ENCODE measurements at regions not wholly inside any gene's neighbourhood (a gene's known extent, or its start where the extent isn't known, plus 50 kb on each side); places are given as distances from the start of the nearest gene placed in this dataset.

- H3K4me3 Mint-ChIP-seq (ENCODE audit: unreplicated experiment): no peak overlapping the region
- H3K4me1 Mint-ChIP-seq (ENCODE audit: low read depth, unreplicated experiment): peaks cover 5% of the 10 kb centered on the region
- no peak overlapping the region for H3K27ac Mint-ChIP-seq (ENCODE audit: unreplicated experiment)
- no peaks in the 10 kb centered on the region for H4K20me1 ChIP-seq (ENCODE audit: insufficient read depth, low read length)
- no peak overlapping the region for H3K9ac ChIP-seq (ENCODE audit: low read length)
- H3K27me3 ChIP-seq (ENCODE audit: insufficient read depth, low read length): no peaks in the 10 kb centered on the region
- no peaks in the 10 kb centered on the region for H3K36me3 ChIP-seq (ENCODE audit: insufficient read depth, low read length)
- no peak for FAIRE-seq
- H3K27ac ChIP-seq (ENCODE audit: low read depth, low read length): no peak overlapping the region
- H3K4me2 ChIP-seq (ENCODE audit: low read length): no peak overlapping the region
- H3K79me2 ChIP-seq (ENCODE audit: insufficient read depth, low read length): no peaks in the 10 kb centered on the region
- H3K4me3 ChIP-seq (ENCODE audit: insufficient read depth, low read depth, low read length): no peak overlapping the region
- no peaks in the 10 kb centered on the region for H3K9me3 ChIP-seq (ENCODE audit: insufficient read depth, low read depth, low read length)
- no peak for DNase-seq (ENCODE audit: low read depth)
- H3K9me3 Mint-ChIP-seq (ENCODE audit: unreplicated experiment): no peaks in the 10 kb centered on the region
- H2AFZ ChIP-seq (ENCODE audit: low read depth, low read length): no peak overlapping the region
- TF ChIP-seq, protein P1, sequence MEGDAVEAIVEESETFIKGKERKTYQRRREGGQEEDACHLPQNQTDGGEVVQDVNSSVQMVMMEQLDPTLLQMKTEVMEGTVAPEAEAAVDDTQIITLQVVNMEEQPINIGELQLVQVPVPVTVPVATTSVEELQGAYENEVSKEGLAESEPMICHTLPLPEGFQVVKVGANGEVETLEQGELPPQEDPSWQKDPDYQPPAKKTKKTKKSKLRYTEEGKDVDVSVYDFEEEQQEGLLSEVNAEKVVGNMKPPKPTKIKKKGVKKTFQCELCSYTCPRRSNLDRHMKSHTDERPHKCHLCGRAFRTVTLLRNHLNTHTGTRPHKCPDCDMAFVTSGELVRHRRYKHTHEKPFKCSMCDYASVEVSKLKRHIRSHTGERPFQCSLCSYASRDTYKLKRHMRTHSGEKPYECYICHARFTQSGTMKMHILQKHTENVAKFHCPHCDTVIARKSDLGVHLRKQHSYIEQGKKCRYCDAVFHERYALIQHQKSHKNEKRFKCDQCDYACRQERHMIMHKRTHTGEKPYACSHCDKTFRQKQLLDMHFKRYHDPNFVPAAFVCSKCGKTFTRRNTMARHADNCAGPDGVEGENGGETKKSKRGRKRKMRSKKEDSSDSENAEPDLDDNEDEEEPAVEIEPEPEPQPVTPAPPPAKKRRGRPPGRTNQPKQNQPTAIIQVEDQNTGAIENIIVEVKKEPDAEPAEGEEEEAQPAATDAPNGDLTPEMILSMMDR (IDR thresholded peaks at IDR 0.05; ENCODE audit: insufficient read depth, low read depth, low read length): no peak
- no peak for TF ChIP-seq EZH2 (IDR thresholded peaks at IDR 0.05; ENCODE audit: insufficient read depth, low read length)
- no peaks in the 10 kb centered on the region for H3K36me3 Mint-ChIP-seq (ENCODE audit: low read depth, unreplicated experiment)
- peaks cover 6% of the 10 kb centered on the region for H3K4me1 ChIP-seq (ENCODE audit: insufficient read depth, low read length)
- no peaks in the 10 kb centered on the region for H3K27me3 Mint-ChIP-seq (ENCODE audit: low read depth, unreplicated experiment)
Measured at GRCh38 chr13:73248711-73249580, 190.1 kb downstream of the KLF5 start.

DNA sequence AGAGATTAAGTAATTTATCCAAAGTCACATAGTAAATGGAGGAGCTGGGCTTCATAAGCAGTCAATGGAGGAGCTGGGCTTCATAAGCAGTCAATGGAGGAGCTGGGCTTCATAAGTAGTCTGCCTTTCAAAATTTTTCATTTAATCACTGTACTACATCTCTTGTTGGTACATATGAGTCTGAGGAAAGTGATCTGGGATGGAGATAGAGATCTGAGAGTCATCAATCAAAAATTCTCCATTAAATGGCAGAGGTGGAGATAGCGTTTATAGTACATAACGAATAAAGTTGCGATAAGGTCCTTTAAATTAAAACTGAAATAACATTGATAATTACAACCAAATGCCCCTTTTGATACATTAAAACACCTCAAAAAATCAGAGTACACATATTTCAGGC lies 189.3 kb downstream of the KLF5 start:
- Histone ChIP-seq H3K27me3 (ENCODE audit: insufficient read depth, low read length) (no peaks in the 10 kb centered on the region), H3K9me3 (ENCODE audit: insufficient read depth, low read depth, low read length) (no peaks in the 10 kb centered on the region), H3K4me3 (ENCODE audit: insufficient read depth, low read depth, low read length) (no peak overlapping the region), H3K36me3 (ENCODE audit: insufficient read depth, low read length) (no peaks in the 10 kb centered on the region), H4K20me1 (ENCODE audit: insufficient read depth, low read length) (no peaks in the 10 kb centered on the region), H3K79me2 (ENCODE audit: insufficient read depth, low read length) (no peaks in the 10 kb centered on the region), H3K4me1 (ENCODE audit: insufficient read depth, low read length) (peaks cover 6% of the 10 kb centered on the region), H3K4me2 (ENCODE audit: low read length) (no peak overlapping the region), H2AFZ (ENCODE audit: low read depth, low read length) (no peak overlapping the region), H3K27ac (ENCODE audit: low read depth, low read length) (no peak overlapping the region), H3K9ac (ENCODE audit: low read length) (no peak overlapping the region)
- TF ChIP-seq, protein P1 (IDR thresholded peaks at IDR 0.05; ENCODE audit: insufficient read depth, low read depth, low read length): no peak
- no peak for TF ChIP-seq EZH2 (IDR thresholded peaks at IDR 0.05; ENCODE audit: insufficient read depth, low read length)
- Mint-ChIP-seq H3K27me3 (ENCODE audit: low read depth, unreplicated experiment) (no peaks in the 10 kb centered on the region), H3K4me1 (ENCODE audit: low read depth, unreplicated experiment) (peaks cover 5% of the 10 kb centered on the region), H3K4me3 (ENCODE audit: unreplicated experiment) (no peak overlapping the region), H3K9me3 (ENCODE audit: unreplicated experiment) (no peaks in the 10 kb centered on the region), H3K27ac (ENCODE audit: unreplicated experiment) (no peak overlapping the region), H3K36me3 (ENCODE audit: low read depth, unreplicated experiment) (no peaks in the 10 kb centered on the region)
- no peak for DNase-seq (ENCODE audit: low read depth)
- no peak for FAIRE-seq

DNA sequence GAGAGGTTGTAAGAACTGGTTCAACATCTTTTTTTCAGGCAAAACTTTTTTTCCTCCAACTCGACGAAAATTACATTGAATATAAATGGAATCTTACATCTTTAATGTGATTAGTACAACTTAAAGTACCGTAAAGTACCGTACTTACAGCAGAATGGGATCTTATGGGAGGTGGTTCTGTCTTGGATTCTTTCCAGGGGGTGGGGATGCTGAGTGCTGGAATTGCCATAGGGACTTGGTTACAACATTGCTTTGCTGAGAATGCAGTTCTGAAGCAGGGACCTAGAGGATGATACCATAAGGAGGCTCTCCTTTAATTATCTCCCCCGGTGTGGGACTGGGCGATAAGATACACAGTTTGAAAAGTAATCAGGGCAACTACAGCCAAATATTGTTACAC lies 186.4 kb downstream of the KLF5 start:
- FAIRE-seq (no peak), DNase-seq (ENCODE audit: low read depth) (no peak)
- Histone ChIP-seq H3K9me3 (ENCODE audit: insufficient read depth, low read depth, low read length) (no peaks in the 10 kb centered on the region), H3K4me3 (ENCODE audit: insufficient read depth, low read depth, low read length) (no peak overlapping the region), H3K27ac (ENCODE audit: low read depth, low read length) (no peak overlapping the region), H4K20me1 (ENCODE audit: insufficient read depth, low read length) (no peaks in the 10 kb centered on the region), H2AFZ (ENCODE audit: low read depth, low read length) (no peak overlapping the region), H3K36me3 (ENCODE audit: insufficient read depth, low read length) (no peaks in the 10 kb centered on the region), H3K4me1 (ENCODE audit: insufficient read depth, low read length) (peaks cover 6% of the 10 kb centered on the region), H3K79me2 (ENCODE audit: insufficient read depth, low read length) (no peaks in the 10 kb centered on the region), H3K4me2 (ENCODE audit: low read length) (no peak overlapping the region), H3K27me3 (ENCODE audit: insufficient read depth, low read length) (no peaks in the 10 kb centered on the region), H3K9ac (ENCODE audit: low read length) (no peak overlapping the region)
- no peak overlapping the region for H3K27ac Mint-ChIP-seq (ENCODE audit: unreplicated experiment)
- H3K4me3 Mint-ChIP-seq (ENCODE audit: unreplicated experiment): no peak overlapping the region
- H3K4me1 Mint-ChIP-seq (ENCODE audit: low read depth, unreplicated experiment): peaks cover 5% of the 10 kb centered on the region
- H3K36me3 Mint-ChIP-seq (ENCODE audit: low read depth, unreplicated experiment): no peaks in the 10 kb centered on the region
- no peaks in the 10 kb centered on the region for H3K27me3 Mint-ChIP-seq (ENCODE audit: low read depth, unreplicated experiment)
- TF ChIP-seq EZH2 (IDR thresholded peaks at IDR 0.05; ENCODE audit: insufficient read depth, low read length): no peak
- TF ChIP-seq, protein P1 (IDR thresholded peaks at IDR 0.05; ENCODE audit: insufficient read depth, low read depth, low read length): no peak
- no peaks in the 10 kb centered on the region for H3K9me3 Mint-ChIP-seq (ENCODE audit: unreplicated experiment)
